ENCODE measurements at regions not wholly inside any gene's neighbourhood (a gene's known extent, or its start where the extent isn't known, plus 50 kb on each side); places are given as distances from the start of the nearest gene placed in this dataset.
"Not testable (repeated sequence)": the region's sequence is repeated elsewhere in the genome, so short reads cannot be mapped to it uniquely, and the experiment has no call there.

- Histone ChIP-seq H3K36me3 (ENCODE audit: control insufficient read depth in 2 of 2, insufficient read depth in 2 of 2, low read length in 1 of 2) (no peaks in the 10 kb centered on the region), H3K27ac (ENCODE audit: low read depth in 2 of 2, low read length in 1 of 2) (no peak overlapping the region), H3K4me3 (ENCODE audit: low read depth in 1 of 2, low read length in 2 of 2) (no peak overlapping the region), H3K9me3 (ENCODE audit: control insufficient read depth in 2 of 2, insufficient read depth in 1 of 2, low read depth in 1 of 2, low read length in 1 of 2) (peaks cover 2 to 3% of the 10 kb centered on the region in 2 donors), H3K27me3 (ENCODE audit: control insufficient read depth in 1 of 2, insufficient read depth in 2 of 2, low read length in 2 of 2) (no peaks in the 10 kb centered on the region), H3K4me1 (ENCODE audit: control insufficient read depth in 2 of 2, insufficient read depth in 2 of 2, low read length in 1 of 2) (no peaks in the 10 kb centered on the region)
- WGBS, 2 donors = 70 to 76% methylated on average over 6 of the region's 6 CpGs
Measured at GRCh38 chr20:43829951-43830690, 84.5 kb upstream of the TOX2 start.

GRCh38 chr20:43827940-43828562 is 86.6 kb upstream of the TOX2 start:
- 75 to 78% methylated on average over 5 of the region's 5 CpGs for WGBS, 2 donors
- no peak overlapping the region for H3K27ac ChIP-seq (ENCODE audit: low read depth in 2 of 2, low read length in 1 of 2)
- H3K4me3 ChIP-seq (ENCODE audit: low read depth in 1 of 2, low read length in 2 of 2) = no peak overlapping the region
- H3K9me3 ChIP-seq (ENCODE audit: control insufficient read depth in 2 of 2, insufficient read depth in 1 of 2, low read depth in 1 of 2, low read length in 1 of 2) = peaks cover 2 to 3% of the 10 kb centered on the region in 2 donors
- H3K36me3 ChIP-seq (ENCODE audit: control insufficient read depth in 2 of 2, insufficient read depth in 2 of 2, low read length in 1 of 2) = no peaks in the 10 kb centered on the region
- no peaks in the 10 kb centered on the region for H3K27me3 ChIP-seq (ENCODE audit: control insufficient read depth in 1 of 2, insufficient read depth in 2 of 2, low read length in 2 of 2)
- H3K4me1 ChIP-seq (ENCODE audit: control insufficient read depth in 2 of 2, insufficient read depth in 2 of 2, low read length in 1 of 2) = no peaks in the 10 kb centered on the region

- H3K27me3 ChIP-seq (ENCODE audit: control insufficient read depth in 1 of 2, insufficient read depth in 2 of 2, low read length in 2 of 2); H3K36me3 ChIP-seq (ENCODE audit: control insufficient read depth in 2 of 2, insufficient read depth in 2 of 2, low read length in 1 of 2); H3K27ac ChIP-seq (ENCODE audit: low read depth in 2 of 2, low read length in 1 of 2); H3K4me3 ChIP-seq (ENCODE audit: low read depth in 1 of 2, low read length in 2 of 2); H3K9me3 ChIP-seq (ENCODE audit: control insufficient read depth in 2 of 2, insufficient read depth in 1 of 2, low read depth in 1 of 2, low read length in 1 of 2); H3K4me1 ChIP-seq (ENCODE audit: control insufficient read depth in 2 of 2, insufficient read depth in 2 of 2, low read length in 1 of 2): not testable (repeated sequence)
- 74 to 75% methylated on average over 5 of the region's 5 CpGs for WGBS, 2 donors
Measured at GRCh38 chr20:43826943-43827342, 87.7 kb upstream of the TOX2 start.

DNA sequence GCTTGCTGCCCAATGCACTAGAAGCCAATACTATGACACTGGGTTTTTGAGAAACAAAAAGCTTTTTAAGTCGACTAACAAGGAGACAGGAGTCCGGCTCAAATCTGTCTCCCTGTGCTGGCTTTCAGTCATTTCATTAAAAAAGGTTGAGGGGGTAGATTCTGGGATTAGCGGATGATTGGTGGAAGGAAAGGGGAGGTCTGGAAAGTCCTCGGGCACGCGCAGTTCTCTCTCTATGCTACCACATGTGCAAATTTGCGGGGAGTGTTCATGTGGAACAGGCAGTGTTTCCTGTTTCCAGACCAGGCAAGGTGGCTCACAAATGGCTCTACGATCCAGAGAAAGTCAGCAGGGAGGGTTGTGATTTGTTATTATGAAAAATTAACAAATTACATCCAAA is 89.1 kb upstream of the TOX2 start:
- Histone ChIP-seq H3K4me3 (ENCODE audit: low read depth in 1 of 2, low read length in 2 of 2) (no peak overlapping the region), H3K27ac (ENCODE audit: low read depth in 2 of 2, low read length in 1 of 2) (no peak overlapping the region), H3K4me1 (ENCODE audit: control insufficient read depth in 2 of 2, insufficient read depth in 2 of 2, low read length in 1 of 2) (no peaks in the 10 kb centered on the region), H3K9me3 (ENCODE audit: control insufficient read depth in 2 of 2, insufficient read depth in 1 of 2, low read depth in 1 of 2, low read length in 1 of 2) (peaks cover 0 to 2% of the 10 kb centered on the region in 2 donors), H3K36me3 (ENCODE audit: control insufficient read depth in 2 of 2, insufficient read depth in 2 of 2, low read length in 1 of 2) (no peaks in the 10 kb centered on the region), H3K27me3 (ENCODE audit: control insufficient read depth in 1 of 2, insufficient read depth in 2 of 2, low read length in 2 of 2) (no peaks in the 10 kb centered on the region)
- WGBS, 2 donors = 72 to 73% methylated on average over 8 of the region's 8 CpGs

- H3K27me3 ChIP-seq (ENCODE audit: control insufficient read depth in 1 of 2, insufficient read depth in 2 of 2, low read length in 2 of 2) = no peaks in the 10 kb centered on the region
- H3K36me3 ChIP-seq (ENCODE audit: control insufficient read depth in 2 of 2, insufficient read depth in 2 of 2, low read length in 1 of 2) = no peaks in the 10 kb centered on the region
- 44% methylated on average over 2 of the region's 2 CpGs for WGBS, 2 donors
- H3K4me1 ChIP-seq (ENCODE audit: control insufficient read depth in 2 of 2, insufficient read depth in 2 of 2, low read length in 1 of 2) = no peaks in the 10 kb centered on the region
- no peak overlapping the region for H3K27ac ChIP-seq (ENCODE audit: low read depth in 2 of 2, low read length in 1 of 2)
- H3K9me3 ChIP-seq (ENCODE audit: control insufficient read depth in 2 of 2, insufficient read depth in 1 of 2, low read depth in 1 of 2, low read length in 1 of 2) = peaks cover 0 to 2% of the 10 kb centered on the region in 2 donors
- no peak overlapping the region for H3K4me3 ChIP-seq (ENCODE audit: low read depth in 1 of 2, low read length in 2 of 2)
Measured at GRCh38 chr20:43825051-43825402, 89.6 kb upstream of the TOX2 start.

GRCh38 chr20:43824309-43825050 is 90.2 kb upstream of the TOX2 start:
- Histone ChIP-seq H3K4me1 (ENCODE audit: control insufficient read depth in 2 of 2, insufficient read depth in 2 of 2, low read length in 1 of 2) (no peaks in the 10 kb centered on the region), H3K27ac (ENCODE audit: low read depth in 2 of 2, low read length in 1 of 2) (no peak overlapping the region), H3K9me3 (ENCODE audit: control insufficient read depth in 2 of 2, insufficient read depth in 1 of 2, low read depth in 1 of 2, low read length in 1 of 2) (peaks cover 0 to 1% of the 10 kb centered on the region in 2 donors), H3K36me3 (ENCODE audit: control insufficient read depth in 2 of 2, insufficient read depth in 2 of 2, low read length in 1 of 2) (no peaks in the 10 kb centered on the region), H3K4me3 (ENCODE audit: low read depth in 1 of 2, low read length in 2 of 2) (no peak overlapping the region), H3K27me3 (ENCODE audit: control insufficient read depth in 1 of 2, insufficient read depth in 2 of 2, low read length in 2 of 2) (no peaks in the 10 kb centered on the region)
- WGBS, 2 donors = 53 to 54% methylated on average over 9 of the region's 9 CpGs

DNA sequence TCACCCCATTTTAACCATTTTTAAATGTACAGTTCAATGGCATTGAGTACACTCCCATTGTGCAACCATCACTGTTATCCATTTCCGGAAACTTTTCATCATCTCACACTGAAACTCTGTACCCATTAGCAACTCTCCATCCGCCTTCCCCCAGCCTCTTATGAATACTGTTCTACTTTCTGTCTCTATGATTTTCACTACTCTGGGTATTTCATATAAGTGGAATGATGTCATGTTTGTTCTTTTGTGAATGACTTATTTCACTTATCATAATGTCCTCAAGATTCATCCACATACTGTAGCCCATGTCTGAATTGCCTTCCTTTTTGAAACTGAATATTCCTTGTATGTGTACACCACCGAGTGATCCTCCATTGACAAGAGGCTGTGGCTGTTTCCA is 92.9 kb upstream of the TOX2 start:
- Histone ChIP-seq H3K27ac (ENCODE audit: low read depth in 2 of 2, low read length in 1 of 2) (no peak overlapping the region), H3K4me1 (ENCODE audit: control insufficient read depth in 2 of 2, insufficient read depth in 2 of 2, low read length in 1 of 2) (no peaks in the 10 kb centered on the region), H3K9me3 (ENCODE audit: control insufficient read depth in 2 of 2, insufficient read depth in 1 of 2, low read depth in 1 of 2, low read length in 1 of 2) (no peaks in the 10 kb centered on the region), H3K4me3 (ENCODE audit: low read depth in 1 of 2, low read length in 2 of 2) (no peak overlapping the region), H3K36me3 (ENCODE audit: control insufficient read depth in 2 of 2, insufficient read depth in 2 of 2, low read length in 1 of 2) (no peaks in the 10 kb centered on the region), H3K27me3 (ENCODE audit: control insufficient read depth in 1 of 2, insufficient read depth in 2 of 2, low read length in 2 of 2) (no peaks in the 10 kb centered on the region)
- WGBS, 2 donors = 68 to 71% methylated on average over 3 of the region's 3 CpGs

- H3K27ac ChIP-seq (ENCODE audit: low read depth in 2 of 2, low read length in 1 of 2) = no peak overlapping the region
- H3K4me1 ChIP-seq (ENCODE audit: control insufficient read depth in 2 of 2, insufficient read depth in 2 of 2, low read length in 1 of 2) = no peaks in the 10 kb centered on the region
- no peaks in the 10 kb centered on the region for H3K9me3 ChIP-seq (ENCODE audit: control insufficient read depth in 2 of 2, insufficient read depth in 1 of 2, low read depth in 1 of 2, low read length in 1 of 2)
- no peak overlapping the region for H3K4me3 ChIP-seq (ENCODE audit: low read depth in 1 of 2, low read length in 2 of 2)
- no peaks in the 10 kb centered on the region for H3K27me3 ChIP-seq (ENCODE audit: control insufficient read depth in 1 of 2, insufficient read depth in 2 of 2, low read length in 2 of 2)
- 82 to 83% methylated on average over 7 of the region's 7 CpGs for WGBS, 2 donors
- H3K36me3 ChIP-seq (ENCODE audit: control insufficient read depth in 2 of 2, insufficient read depth in 2 of 2, low read length in 1 of 2) = no peaks in the 10 kb centered on the region
Measured at GRCh38 chr20:43820731-43821330, 93.8 kb upstream of the TOX2 start.

GRCh38 chr20:43812216-43812615 is 85.4 kb upstream of the GTSF1L start:
- H3K4me1 ChIP-seq (ENCODE audit: control insufficient read depth in 2 of 2, insufficient read depth in 2 of 2, low read length in 1 of 2) = no peaks in the 10 kb centered on the region
- no peak overlapping the region for H3K27ac ChIP-seq (ENCODE audit: low read depth in 2 of 2, low read length in 1 of 2)
- H3K27me3 ChIP-seq (ENCODE audit: control insufficient read depth in 1 of 2, insufficient read depth in 2 of 2, low read length in 2 of 2) = no peaks in the 10 kb centered on the region
- no peak overlapping the region for H3K4me3 ChIP-seq (ENCODE audit: low read depth in 1 of 2, low read length in 2 of 2)
- no peaks in the 10 kb centered on the region for H3K9me3 ChIP-seq (ENCODE audit: control insufficient read depth in 2 of 2, insufficient read depth in 1 of 2, low read depth in 1 of 2, low read length in 1 of 2)
- H3K36me3 ChIP-seq (ENCODE audit: control insufficient read depth in 2 of 2, insufficient read depth in 2 of 2, low read length in 1 of 2) = no peaks in the 10 kb centered on the region

Data from esophagus (tissue), 2 donors.